Gastroesophageal sphincter (tissue), 4 donors: ENCODE measurements at regions not wholly inside any gene's neighbourhood (a gene's known extent, or its start where the extent isn't known, plus 50 kb on each side); places are given as distances from the start of the nearest gene placed in this dataset.
A peak's percentile ranks its signal among the peaks of the same experiment; 100 is the strongest.

Experiments
- ATAC-seq: fragments of 150-250 bp; one replicate; pipeline ENCODE4 v1.9.1; 2016; ENCODE audit warnings: mild to moderate bottlenecking, moderate library complexity
- H3K27ac ChIP-seq, 4 donors: fragments of 200-600 bp; sonication (generic) in 3 of 4; 1 replicate in 3 of 4; 2 replicates in 1 of 4; pipeline ENCODE4 v1.5.1; 2016 to 2019
- H3K27me3 ChIP-seq: fragments of 200-600 bp; sonication (generic); one replicate; pipeline ENCODE4 v1.5.1; 2019
- H3K36me3 ChIP-seq, 2 donors: fragments of 200-600 bp; sonication (generic); one replicate each; pipeline ENCODE4 v1.5.1; 2019; ENCODE audit warnings: control low read depth in 1 of 2
- H3K4me1 ChIP-seq, 3 donors: fragments of 200-600 bp; sonication (generic); 1 replicate in 2 of 3; 2 replicates in 1 of 3; pipeline ENCODE4 v1.5.1; 2016 to 2019; ENCODE audit warnings: control low read depth in 2 of 3
- H3K4me3 ChIP-seq, 2 donors: fragments of 200-600 bp; sonication (generic); one replicate each; pipeline ENCODE4 v1.5.1; 2019; ENCODE audit warnings: mild to moderate bottlenecking in 1 of 2, moderate library complexity in 1 of 2
- H3K9me3 ChIP-seq, 3 donors: fragments of 200-600 bp; sonication (generic); one replicate each; pipeline ENCODE4 v1.5.1; 2017 to 2019; ENCODE audit warnings: control low read depth in 2 of 3
- CTCF ChIP-seq, 4 experiments: fragments of 200-600 bp in 2 of 4; fragments of 450-650 bp in 2 of 4; sonication (generic) in 1 of 4; IDR thresholded peaks; one replicate each; pipeline ENCODE4 v1.5.1; 2017 to 2019; ENCODE audit warnings: antibody characterized with exemption in 4 of 4, mild to moderate bottlenecking in 2 of 4, moderate library complexity in 2 of 4
- EP300 ChIP-seq: sonication (generic); formaldehyde crosslinking; IDR thresholded peaks from one replicate; pipeline ENCODE4 v1.6.1; 2017; ENCODE audit warnings: antibody characterized with exemption, mild to moderate bottlenecking
- POLR2A ChIP-seq, 2 donors: fragments of 450-650 bp; IDR thresholded peaks; one replicate each; pipeline ENCODE4 v1.6.1; 2017; ENCODE audit warnings: antibody characterized with exemption in 2 of 2, mild to moderate bottlenecking in 2 of 2, moderate library complexity in 1 of 2
- POLR2AphosphoS5 ChIP-seq: sonication (generic); formaldehyde crosslinking; IDR thresholded peaks from one replicate; pipeline ENCODE4 v1.6.1; 2017; ENCODE audit warnings: antibody characterized with exemption
- WGBS, 2 donors: methylation state at CpG; one replicate each; pipeline ENCODE4 v1.1.5; 2018; ENCODE audit warnings: low coverage in 1 of 2; 5-methylcytosine and 5-hydroxymethylcytosine counted together

- no peaks in the 10 kb centered on the region for H3K27me3 ChIP-seq
- ATAC-seq: no peak
- H3K4me3 ChIP-seq: no peak overlapping the region
- no peak overlapping the region for H3K27ac ChIP-seq
- peaks cover 0 to 71% of the 10 kb centered on the region in 2 donors for H3K36me3 ChIP-seq
- WGBS, 2 donors: 90 to 94% methylated on average over 5 to 9 of the region's 10 CpGs
- H3K4me1 ChIP-seq: peaks cover 10 to 53% (median 15%) of the 10 kb centered on the region in 3 donors
- no peak for TF ChIP-seq EP300
- no peak for TF ChIP-seq POLR2AphosphoS5
- no peak for TF ChIP-seq POLR2A (IDR thresholded peaks at IDR 0.05)
- no peak for TF ChIP-seq CTCF (IDR thresholded peaks at IDR 0.05)
- H3K9me3 ChIP-seq: no peaks in the 10 kb centered on the region
These were observed 143.4 kb upstream of the KLF14 start for GRCh38 chr7:130877236-130877990.

- ATAC-seq: no peak
- no peak overlapping the region for H3K4me3 ChIP-seq
- no peak overlapping the region for H3K27ac ChIP-seq
- H3K27me3 ChIP-seq: no peaks in the 10 kb centered on the region
- 86 to 94% methylated on average over 4 of the region's 4 CpGs for WGBS, 2 donors
- TF ChIP-seq EP300 (no peak), POLR2A (IDR thresholded peaks at IDR 0.05) (no peak), CTCF (IDR thresholded peaks at IDR 0.05) (no peak), POLR2AphosphoS5 (no peak)
- H3K4me1 ChIP-seq: peaks cover 10 to 53% (median 15%) of the 10 kb centered on the region in 3 donors
- H3K36me3 ChIP-seq: peaks cover 0 to 71% of the 10 kb centered on the region in 2 donors
- H3K9me3 ChIP-seq: no peaks in the 10 kb centered on the region
These were observed 143.9 kb upstream of the KLF14 start for GRCh38 chr7:130877991-130878305.

GRCh38 chr7:130878785-130879184, 144.8 kb upstream of the KLF14 start:
- H3K27ac ChIP-seq: peak overlapping the region in 1 of 4 donors; percentile 58
- 34 to 50% methylated on average over 2 of the region's 2 CpGs for WGBS, 2 donors

GRCh38 chr7:130879191-130879590, 145.2 kb upstream of the KLF14 start:
- H3K27ac ChIP-seq: peak overlapping the region in 2 of 4 donors; percentile 12 to 58
- TF ChIP-seq POLR2AphosphoS5 (no peak), POLR2A (IDR thresholded peaks at IDR 0.05) (no peak), EP300 (no peak), CTCF (IDR thresholded peaks at IDR 0.05) (no peak)
- H3K27me3 ChIP-seq: no peaks in the 10 kb centered on the region
- no peaks in the 10 kb centered on the region for H3K9me3 ChIP-seq
- H3K4me3 ChIP-seq: no peak overlapping the region
- H3K4me1 ChIP-seq: peaks cover 10 to 49% (median 15%) of the 10 kb centered on the region in 3 donors
- WGBS, 2 donors: 100% methylated on average over 1 to 2 of the region's 2 CpGs
- no peak for ATAC-seq
- H3K36me3 ChIP-seq: peaks cover 0 to 71% of the 10 kb centered on the region in 2 donors

More at GRCh38 chr7:130878785-130879184, 144.8 kb upstream of the KLF14 start:
- no peaks in the 10 kb centered on the region for H3K9me3 ChIP-seq
- no peaks in the 10 kb centered on the region for H3K27me3 ChIP-seq
- H3K36me3 ChIP-seq: peaks cover 0 to 71% of the 10 kb centered on the region in 2 donors
- no peak for ATAC-seq
- H3K4me3 ChIP-seq: no peak overlapping the region
- peaks cover 10 to 53% (median 15%) of the 10 kb centered on the region in 3 donors for H3K4me1 ChIP-seq
- TF ChIP-seq EP300 (no peak), POLR2AphosphoS5 (no peak), CTCF (IDR thresholded peaks at IDR 0.05) (no peak), POLR2A (IDR thresholded peaks at IDR 0.05) (no peak)

- Histone ChIP-seq H3K4me1 (peaks cover 0 to 47% (median 8%) of the 10 kb centered on the region in 3 donors), H3K4me3 (no peak overlapping the region), H3K27me3 (no peaks in the 10 kb centered on the region), H3K27ac (peak overlapping the region; percentile 36 to 58 (median 47)), H3K36me3 (peaks cover 0 to 81% of the 10 kb centered on the region in 2 donors), H3K9me3 (no peaks in the 10 kb centered on the region)
- WGBS, 2 donors: 82 to 98% methylated on average over 3 to 5 of the region's 5 CpGs
- ATAC-seq: peak; percentile 63
- TF ChIP-seq CTCF (IDR thresholded peaks at IDR 0.05) (no peak), POLR2AphosphoS5 (no peak), POLR2A (IDR thresholded peaks at IDR 0.05) (no peak), EP300 (no peak)
These were observed 146.7 kb upstream of the KLF14 start for GRCh38 chr7:130880668-130881067.
